Tibial nerve (tissue), 4 donors: ENCODE measurements at regions not wholly inside any gene's neighbourhood (a gene's known extent, or its start where the extent isn't known, plus 50 kb on each side); places are given as distances from the start of the nearest gene placed in this dataset.
A peak's percentile ranks its signal among the peaks of the same experiment; 100 is the strongest.

ENCODE experiments used
- DNase-seq, 2 donors: peaks; one replicate each; pipeline ENCODE4 v3.0.0-alpha.2; 2019; ENCODE audit warnings: low spot score in 2 of 2
- H3K27ac ChIP-seq, 4 donors: fragments of 200-600 bp; sonication (generic) in 3 of 4; one replicate each; pipeline ENCODE4 v1.5.1; 2017 to 2019; ENCODE audit warnings: mild to moderate bottlenecking in 1 of 4
- H3K27me3 ChIP-seq, 2 donors: fragments of 200-600 bp; sonication (generic) in 1 of 2; one replicate each; pipeline versions ENCODE4 v1.5.1 to v1.6.0; 2017 to 2019
- H3K36me3 ChIP-seq, 3 donors: fragments of 200-600 bp; sonication (generic); one replicate each; pipeline ENCODE4 v1.5.1; 2018 to 2019
- H3K4me1 ChIP-seq, 4 donors: fragments of 200-600 bp; sonication (generic) in 3 of 4; one replicate each; pipeline ENCODE4 v1.5.1; 2017 to 2019
- H3K4me3 ChIP-seq, 4 donors: fragments of 200-600 bp; sonication (generic) in 3 of 4; one replicate each; pipeline ENCODE4 v1.5.1; 2017 to 2019; ENCODE audit warnings: mild to moderate bottlenecking in 1 of 4, moderate library complexity in 1 of 4
- H3K9me3 ChIP-seq, 4 donors: fragments of 200-600 bp; sonication (generic) in 3 of 4; one replicate each; pipeline ENCODE4 v1.5.1; 2017 to 2019
- EP300 ChIP-seq, 2 donors: sonication (generic); formaldehyde crosslinking; IDR thresholded peaks; one replicate each; pipeline ENCODE4 v1.6.1; 2017; ENCODE audit warnings: antibody characterized with exemption in 2 of 2, mild to moderate bottlenecking in 1 of 2
- POLR2A ChIP-seq, 2 donors: fragments of 450-650 bp; IDR thresholded peaks; one replicate each; pipeline ENCODE4 v1.6.1; 2017; ENCODE audit warnings: antibody characterized with exemption in 2 of 2, mild to moderate bottlenecking in 2 of 2, moderate library complexity in 2 of 2
- WGBS, 2 donors: methylation state at CpG; one replicate each; pipeline ENCODE4 v1.1.5; 2018; 5-methylcytosine and 5-hydroxymethylcytosine counted together
- TF ChIP-seq, protein P1 (sequence below), 5 experiments: fragments of 200-600 bp in 3 of 5; fragments of 450-650 bp in 2 of 5; sonication (generic) in 3 of 5; IDR thresholded peaks; one replicate each; pipeline ENCODE4 v1.5.1; 2016 to 2019; ENCODE audit warnings: antibody characterized with exemption in 5 of 5, mild to moderate bottlenecking in 3 of 5, moderate library complexity in 2 of 5

DNA sequence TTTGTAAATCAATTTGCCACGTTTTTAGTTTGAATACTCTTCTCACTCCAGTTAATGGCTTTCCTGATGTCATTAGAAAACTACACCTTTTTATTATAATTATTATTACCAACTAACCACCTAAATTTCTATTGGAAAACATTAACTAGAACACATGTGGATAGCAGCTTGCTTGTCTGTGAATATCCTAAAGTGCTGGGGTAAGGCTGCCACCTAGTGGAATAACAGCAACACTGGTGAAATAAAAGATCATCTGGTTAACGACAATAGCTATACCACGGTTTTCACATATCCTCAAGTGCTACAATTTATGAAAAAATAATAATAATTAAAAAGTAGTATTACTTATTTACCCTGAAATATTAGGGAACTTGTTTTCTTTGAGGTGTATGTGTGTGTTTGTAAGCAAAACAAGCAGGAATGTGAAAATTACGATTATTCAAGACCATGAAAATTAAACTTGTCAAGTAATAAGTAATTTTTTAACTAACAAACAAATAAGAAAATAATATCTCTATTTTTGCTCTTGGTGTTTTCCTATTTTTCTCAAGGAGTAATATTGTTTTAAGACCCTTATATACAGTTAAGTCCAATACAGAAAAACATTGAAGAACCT lies 130.1 kb upstream of the TECRL start:
- TF ChIP-seq POLR2A (IDR thresholded peaks at IDR 0.05): no peak
- TF ChIP-seq, protein P1, sequence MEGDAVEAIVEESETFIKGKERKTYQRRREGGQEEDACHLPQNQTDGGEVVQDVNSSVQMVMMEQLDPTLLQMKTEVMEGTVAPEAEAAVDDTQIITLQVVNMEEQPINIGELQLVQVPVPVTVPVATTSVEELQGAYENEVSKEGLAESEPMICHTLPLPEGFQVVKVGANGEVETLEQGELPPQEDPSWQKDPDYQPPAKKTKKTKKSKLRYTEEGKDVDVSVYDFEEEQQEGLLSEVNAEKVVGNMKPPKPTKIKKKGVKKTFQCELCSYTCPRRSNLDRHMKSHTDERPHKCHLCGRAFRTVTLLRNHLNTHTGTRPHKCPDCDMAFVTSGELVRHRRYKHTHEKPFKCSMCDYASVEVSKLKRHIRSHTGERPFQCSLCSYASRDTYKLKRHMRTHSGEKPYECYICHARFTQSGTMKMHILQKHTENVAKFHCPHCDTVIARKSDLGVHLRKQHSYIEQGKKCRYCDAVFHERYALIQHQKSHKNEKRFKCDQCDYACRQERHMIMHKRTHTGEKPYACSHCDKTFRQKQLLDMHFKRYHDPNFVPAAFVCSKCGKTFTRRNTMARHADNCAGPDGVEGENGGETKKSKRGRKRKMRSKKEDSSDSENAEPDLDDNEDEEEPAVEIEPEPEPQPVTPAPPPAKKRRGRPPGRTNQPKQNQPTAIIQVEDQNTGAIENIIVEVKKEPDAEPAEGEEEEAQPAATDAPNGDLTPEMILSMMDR (IDR thresholded peaks at IDR 0.05): peak; percentile 53 to 69 (median 59)
- Histone ChIP-seq H3K9me3 (no peaks in the 10 kb centered on the region), H3K27me3 (no peaks in the 10 kb centered on the region), H3K27ac (no peak overlapping the region), H3K4me3 (no peak overlapping the region), H3K4me1 (peaks cover 0 to 4% (median 0%) of the 10 kb centered on the region in 4 donors), H3K36me3 (no peaks in the 10 kb centered on the region)
- 17 to 20% methylated on average over 4 of the region's 4 CpGs for WGBS, 2 donors
- peak in 1 of 2 donors; percentile 13 for DNase-seq

DNA sequence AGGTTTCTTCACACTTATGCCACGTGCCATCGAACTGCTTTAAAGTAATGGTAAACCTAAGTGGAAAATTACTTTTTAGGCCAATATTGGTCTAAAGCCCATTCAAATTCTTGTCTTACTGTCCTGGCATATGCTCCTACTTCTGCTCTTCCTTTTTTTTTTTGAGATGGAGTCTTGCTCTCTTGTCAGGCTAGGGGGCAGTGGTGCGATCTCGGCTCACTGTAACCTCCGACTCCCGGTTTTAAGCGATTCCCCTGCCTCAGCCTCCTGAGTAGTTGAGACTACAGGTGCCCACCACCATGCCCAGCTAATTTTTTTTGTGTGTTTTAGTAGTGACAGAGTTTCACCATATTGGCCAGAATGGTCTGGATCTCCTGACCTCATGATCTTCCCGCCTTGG lies 129.0 kb upstream of the TECRL start:
- WGBS, 2 donors: 84 to 86% methylated on average over 8 of the region's 8 CpGs
- Histone ChIP-seq H3K36me3 (no peaks in the 10 kb centered on the region), H3K9me3 (no peaks in the 10 kb centered on the region), H3K27ac (no peak overlapping the region), H3K4me1 (peaks cover 0 to 4% (median 0%) of the 10 kb centered on the region in 4 donors), H3K27me3 (no peaks in the 10 kb centered on the region), H3K4me3 (no peak overlapping the region)
- no peak for DNase-seq
- no peak for TF ChIP-seq POLR2A (IDR thresholded peaks at IDR 0.05)
- TF ChIP-seq, protein P1 (IDR thresholded peaks at IDR 0.05): no peak
- TF ChIP-seq EP300 (IDR thresholded peaks at IDR 0.05): no peak

DNA sequence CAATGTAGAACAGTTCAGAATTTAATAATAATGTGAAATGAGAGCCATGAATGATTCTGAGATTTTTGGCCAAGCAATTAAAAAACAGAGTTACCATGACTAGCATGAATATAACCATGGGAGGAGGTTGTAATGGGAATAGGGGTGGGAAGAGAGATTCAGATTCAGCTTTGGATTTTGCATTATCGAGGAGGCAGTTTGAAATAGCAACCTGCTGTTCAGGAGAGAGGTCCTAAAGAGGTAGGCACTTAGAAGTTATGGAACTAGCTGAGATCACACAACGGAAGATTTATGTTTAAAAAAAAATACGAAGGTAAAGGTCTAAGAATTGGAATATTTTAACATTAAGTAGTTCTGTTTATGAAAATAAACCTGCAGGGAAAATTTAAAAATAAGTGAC lies 124.4 kb upstream of the TECRL start:
- TF ChIP-seq EP300 (IDR thresholded peaks at IDR 0.05) (no peak), POLR2A (IDR thresholded peaks at IDR 0.05) (no peak)
- TF ChIP-seq, protein P1 (IDR thresholded peaks at IDR 0.05): no peak
- WGBS, 2 donors: 89 to 90% methylated on average over 3 of the region's 3 CpGs
- no peaks in the 10 kb centered on the region for H3K4me1 ChIP-seq

DNA sequence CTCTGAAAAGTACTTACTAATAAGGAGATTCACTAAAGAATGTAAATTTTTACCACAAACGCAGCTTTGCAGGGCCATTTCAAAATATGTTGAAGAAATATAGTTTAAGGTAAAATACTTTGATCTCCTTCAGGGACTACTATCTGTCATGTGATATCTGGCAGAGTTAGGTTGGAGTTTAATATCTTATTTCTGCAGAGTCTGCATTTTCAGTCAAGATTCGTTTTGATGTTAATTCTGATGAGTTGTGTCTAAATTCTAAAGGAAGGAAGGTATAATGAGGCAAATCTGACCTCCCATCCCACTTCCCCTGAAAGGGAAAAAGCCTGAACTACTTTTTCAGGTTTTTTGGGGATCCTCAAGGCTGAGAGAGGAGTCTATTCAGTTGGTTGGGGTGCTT lies 123.9 kb upstream of the TECRL start:
- Histone ChIP-seq H3K9me3 (no peaks in the 10 kb centered on the region), H3K27ac (no peak overlapping the region), H3K4me1 (no peaks in the 10 kb centered on the region), H3K36me3 (no peaks in the 10 kb centered on the region), H3K4me3 (no peak overlapping the region), H3K27me3 (no peaks in the 10 kb centered on the region)
- DNase-seq: no peak
- 71 to 74% methylated on average over 2 of the region's 2 CpGs for WGBS, 2 donors
- no peak for TF ChIP-seq POLR2A (IDR thresholded peaks at IDR 0.05)
- TF ChIP-seq EP300 (IDR thresholded peaks at IDR 0.05): no peak
- TF ChIP-seq, protein P1 (IDR thresholded peaks at IDR 0.05): no peak

More for the DNA sequence above, 124.4 kb upstream of the TECRL start:
- DNase-seq: no peak
- Histone ChIP-seq H3K4me3 (no peak overlapping the region), H3K9me3 (no peaks in the 10 kb centered on the region), H3K36me3 (no peaks in the 10 kb centered on the region), H3K27me3 (no peaks in the 10 kb centered on the region), H3K27ac (no peak overlapping the region)

DNA sequence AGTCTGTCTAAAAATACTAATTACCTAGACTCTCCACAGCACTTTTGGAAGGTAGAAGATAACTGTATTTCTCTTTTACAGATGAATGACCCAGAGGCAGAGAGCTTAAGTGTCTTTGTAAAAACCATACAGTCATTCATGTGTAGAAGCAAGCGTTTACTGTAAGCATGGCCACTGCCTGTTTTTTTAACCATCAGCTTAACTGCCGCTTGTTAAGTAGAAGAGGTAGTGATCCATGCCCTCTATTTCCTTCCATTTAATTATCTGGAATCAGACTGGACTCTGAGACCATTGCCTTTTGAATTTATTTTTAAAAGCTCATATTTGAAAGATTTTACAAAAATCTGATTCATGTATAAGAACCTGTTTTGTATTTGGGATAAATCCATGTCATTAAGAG lies 111.2 kb upstream of the TECRL start:
- Histone ChIP-seq H3K9me3 (no peaks in the 10 kb centered on the region), H3K4me3 (no peak overlapping the region), H3K4me1 (no peaks in the 10 kb centered on the region), H3K27me3 (no peaks in the 10 kb centered on the region), H3K27ac (no peak overlapping the region), H3K36me3 (no peaks in the 10 kb centered on the region)
- TF ChIP-seq EP300 (IDR thresholded peaks at IDR 0.05) (no peak), POLR2A (IDR thresholded peaks at IDR 0.05) (no peak)
- TF ChIP-seq, protein P1 (IDR thresholded peaks at IDR 0.05): no peak
- DNase-seq: no peak
- WGBS, 2 donors: 66 to 77% methylated on average over 2 of the region's 2 CpGs
